PC-9 (cell line): ENCODE measurements at regions not wholly inside any gene's neighbourhood (a gene's known extent, or its start where the extent isn't known, plus 50 kb on each side); places are given as distances from the start of the nearest gene placed in this dataset.

Experiments used
- BruUV-seq: library from RNA; stranded (reverse); fragments of 400-500 nt; replicated peaks from 2 replicates; lab custom pipeline; 2021; lab: Mats Ljungman, UMichigan
- CTCF ChIA-PET: fragments of 300-600 bp; sonication (Branson Sonifier 250); formaldehyde crosslinking; loops from one replicate; lab custom pipeline; 2022; ENCODE audit warnings: antibody characterized with exemption; lab: Charles Lee
- POLR2A ChIA-PET: fragments of 300-600 bp; sonication (Branson Sonifier 250); formaldehyde crosslinking; loops from one replicate; lab custom pipeline; 2022; ENCODE audit warnings: antibody characterized with exemption; ENCODE audit not compliant: unreplicated experiment; lab: Charles Lee
- DNase-seq, 2 experiments: peaks; one replicate each; pipeline versions ENCODE4 v3.0.0 to v3.0.0-alpha.2; 2015 to 2022; ENCODE audit warnings: mixed read lengths in 1 of 2
- H2AFZ ChIP-seq: fragments of 200-600 bp; sonication (generic); 2 replicates; pipeline ENCODE4 v1.8.1; 2017; ENCODE audit warnings: antibody characterized with exemption
- H3F3A ChIP-seq: fragments of 200-600 bp; sonication (generic); 2 replicates; pipeline ENCODE4 v1.8.1; 2017; ENCODE audit warnings: antibody characterized with exemption, mild to moderate bottlenecking, low read depth; ENCODE audit not compliant: insufficient read depth
- H3K27ac ChIP-seq: fragments of 200-600 bp; sonication (generic); 2 replicates; pipeline ENCODE4 v1.6.1; 2016; ENCODE audit warnings: mixed run types
- H3K27me3 ChIP-seq: fragments of 200-600 bp; sonication (generic); 2 replicates; pipeline ENCODE4 v1.6.1; 2016; ENCODE audit warnings: low read depth, mixed run types; ENCODE audit not compliant: insufficient read depth
- H3K36me3 ChIP-seq: fragments of 200-600 bp; sonication (generic); 2 replicates; pipeline ENCODE4 v1.6.1; 2016; ENCODE audit warnings: low read depth, mixed run types
- H3K4me1 ChIP-seq: fragments of 200-600 bp; sonication (generic); replicated peaks from 2 replicates; pipeline ENCODE4 v1.6.1; 2016; ENCODE audit warnings: mixed run types; ENCODE audit not compliant: insufficient read depth
- H3K4me2 ChIP-seq: fragments of 200-600 bp; sonication (generic); 2 replicates; pipeline ENCODE4 v1.6.1; 2017; ENCODE audit warnings: mixed run types
- H3K4me3 ChIP-seq: fragments of 200-600 bp; sonication (generic); 2 replicates; pipeline ENCODE4 v1.6.1; 2016; ENCODE audit warnings: mixed run types
- H3K79me2 ChIP-seq: fragments of 200-600 bp; sonication (generic); 2 replicates; pipeline ENCODE4 v1.6.1; 2017; ENCODE audit warnings: low read depth, mixed run types
- H3K9me2 ChIP-seq: fragments of 200-600 bp; sonication (generic); 2 replicates; pipeline ENCODE4 v1.8.1; 2017; ENCODE audit warnings: mild to moderate bottlenecking; ENCODE audit not compliant: insufficient read depth
- H3K9me3 ChIP-seq: fragments of 200-600 bp; sonication (generic); 2 replicates; pipeline ENCODE4 v1.8.1; 2016; ENCODE audit warnings: low read depth; ENCODE audit not compliant: insufficient read depth
- H4K20me1 ChIP-seq: fragments of 200-600 bp; sonication (generic); 2 replicates; pipeline ENCODE4 v1.8.1; 2017; ENCODE audit not compliant: insufficient read depth
- EZH2 ChIP-seq: fragments of 200-600 bp; sonication (generic); IDR thresholded peaks from 2 replicates; pipeline ENCODE4 v1.8.0; 2017; ENCODE audit warnings: antibody characterized with exemption, low read depth
- intact Hi-C: fragments of 100-400 bp; cut with micrococcal nuclease; formaldehyde crosslinking; loops from one replicate; pipeline ENCODE4 v1.10.0; 2022; ENCODE audit not compliant: unreplicated experiment
- TF ChIP-seq, protein P1 (sequence below): fragments of 200-600 bp; sonication (generic); conservative IDR thresholded peaks from 2 replicates; pipeline ENCODE4 v1.6.1; 2017; ENCODE audit warnings: mixed run types, antibody characterized with exemption, mild to moderate bottlenecking, moderate library complexity

DNA sequence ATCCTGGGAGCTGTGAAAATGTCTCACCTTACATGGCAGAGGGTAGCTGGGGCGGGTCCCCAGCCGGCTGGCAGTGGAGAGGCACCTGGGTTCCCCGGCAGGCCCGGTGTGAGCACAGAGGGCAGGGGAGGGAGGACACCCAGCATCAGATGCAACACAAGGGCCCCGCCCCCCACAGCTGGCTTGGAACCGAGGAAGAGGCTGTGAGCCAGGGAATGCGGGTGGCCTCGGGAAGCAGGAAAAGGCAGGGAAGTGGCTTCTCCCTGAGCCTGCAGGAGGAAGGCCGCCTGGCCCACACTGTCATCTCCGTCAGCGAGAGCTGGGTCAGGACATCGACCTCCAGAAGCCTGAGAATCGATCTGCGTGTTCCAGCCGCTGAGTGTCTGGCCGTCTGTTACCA lies 87.3 kb downstream of the SIK1 start:
- Histone ChIP-seq H3K4me1 (peaks cover 33% of the 10 kb centered on the region), H3K79me2 (no peaks in the 10 kb centered on the region), H3K27ac (no peak overlapping the region), H4K20me1 (no peaks in the 10 kb centered on the region), H2AFZ (no peak overlapping the region), H3K4me3 (no peak overlapping the region), H3K27me3 (no peaks in the 10 kb centered on the region), H3K4me2 (no peak overlapping the region), H3K36me3 (no peaks in the 10 kb centered on the region), H3K9me2 (no peaks in the 10 kb centered on the region), H3K9me3 (no peaks in the 10 kb centered on the region), H3F3A (peaks cover 12% of the 10 kb centered on the region; the same call in 1 of the 2 replicates)
- intact Hi-C loops, result loop anchor here (10.0 kb wide), 1 partner anchor 305 kb away; no protein-coding TSS in a partner anchor
- DNase-seq, result no peak
- CTCF ChIA-PET, result no interaction called here
- TF ChIP-seq, protein P1, sequence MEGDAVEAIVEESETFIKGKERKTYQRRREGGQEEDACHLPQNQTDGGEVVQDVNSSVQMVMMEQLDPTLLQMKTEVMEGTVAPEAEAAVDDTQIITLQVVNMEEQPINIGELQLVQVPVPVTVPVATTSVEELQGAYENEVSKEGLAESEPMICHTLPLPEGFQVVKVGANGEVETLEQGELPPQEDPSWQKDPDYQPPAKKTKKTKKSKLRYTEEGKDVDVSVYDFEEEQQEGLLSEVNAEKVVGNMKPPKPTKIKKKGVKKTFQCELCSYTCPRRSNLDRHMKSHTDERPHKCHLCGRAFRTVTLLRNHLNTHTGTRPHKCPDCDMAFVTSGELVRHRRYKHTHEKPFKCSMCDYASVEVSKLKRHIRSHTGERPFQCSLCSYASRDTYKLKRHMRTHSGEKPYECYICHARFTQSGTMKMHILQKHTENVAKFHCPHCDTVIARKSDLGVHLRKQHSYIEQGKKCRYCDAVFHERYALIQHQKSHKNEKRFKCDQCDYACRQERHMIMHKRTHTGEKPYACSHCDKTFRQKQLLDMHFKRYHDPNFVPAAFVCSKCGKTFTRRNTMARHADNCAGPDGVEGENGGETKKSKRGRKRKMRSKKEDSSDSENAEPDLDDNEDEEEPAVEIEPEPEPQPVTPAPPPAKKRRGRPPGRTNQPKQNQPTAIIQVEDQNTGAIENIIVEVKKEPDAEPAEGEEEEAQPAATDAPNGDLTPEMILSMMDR, result no peak
- TF ChIP-seq EZH2, result no peak
- POLR2A ChIA-PET, result no interaction called here
- BruUV-seq, result no TSS peak

DNA sequence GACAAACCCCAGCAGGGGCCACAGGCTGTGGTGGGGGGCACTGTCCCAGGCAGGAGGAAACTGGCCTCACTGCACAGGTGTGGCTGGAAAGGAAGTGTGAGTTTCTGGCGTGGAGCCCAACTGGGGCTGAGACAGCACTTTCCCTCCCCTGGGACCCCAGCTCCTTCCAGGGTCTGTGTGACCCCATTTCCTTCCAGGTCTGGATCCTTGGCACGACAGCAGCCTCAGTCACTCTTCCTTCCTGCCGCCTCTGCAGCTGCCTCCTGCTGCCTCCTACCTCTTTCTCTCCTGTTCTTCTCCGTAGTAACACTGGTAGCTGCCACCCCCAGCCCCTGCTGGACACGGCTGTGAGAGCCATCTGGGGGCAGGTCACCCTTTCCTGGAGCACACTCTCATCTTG lies 88.0 kb downstream of the SIK1 start:
- TF ChIP-seq, protein P1, result no peak
- no peak for TF ChIP-seq EZH2
- no peak for DNase-seq
- H3K9me2 ChIP-seq, result no peaks in the 10 kb centered on the region
- H3K4me3 ChIP-seq, result no peak overlapping the region
- POLR2A ChIA-PET, result no interaction called here
- H3K36me3 ChIP-seq, result no peaks in the 10 kb centered on the region
- CTCF ChIA-PET, result no interaction called here
- no peaks in the 10 kb centered on the region for H3K9me3 ChIP-seq
- H3K79me2 ChIP-seq, result no peaks in the 10 kb centered on the region
- H3K4me2 ChIP-seq, result no peak overlapping the region
- no peak overlapping the region for H2AFZ ChIP-seq
- no peaks in the 10 kb centered on the region for H3K27me3 ChIP-seq
- intact Hi-C loops, result loop anchor here (10.0 kb wide), 1 partner anchor 306 kb away; no protein-coding TSS in a partner anchor
- H3K27ac ChIP-seq, result no peak overlapping the region
- peaks cover 16% of the 10 kb centered on the region; the same call in 1 of the 2 replicates for H3F3A ChIP-seq
- BruUV-seq, result no TSS peak
- H3K4me1 ChIP-seq, result peaks cover 38% of the 10 kb centered on the region
- H4K20me1 ChIP-seq, result no peaks in the 10 kb centered on the region

DNA sequence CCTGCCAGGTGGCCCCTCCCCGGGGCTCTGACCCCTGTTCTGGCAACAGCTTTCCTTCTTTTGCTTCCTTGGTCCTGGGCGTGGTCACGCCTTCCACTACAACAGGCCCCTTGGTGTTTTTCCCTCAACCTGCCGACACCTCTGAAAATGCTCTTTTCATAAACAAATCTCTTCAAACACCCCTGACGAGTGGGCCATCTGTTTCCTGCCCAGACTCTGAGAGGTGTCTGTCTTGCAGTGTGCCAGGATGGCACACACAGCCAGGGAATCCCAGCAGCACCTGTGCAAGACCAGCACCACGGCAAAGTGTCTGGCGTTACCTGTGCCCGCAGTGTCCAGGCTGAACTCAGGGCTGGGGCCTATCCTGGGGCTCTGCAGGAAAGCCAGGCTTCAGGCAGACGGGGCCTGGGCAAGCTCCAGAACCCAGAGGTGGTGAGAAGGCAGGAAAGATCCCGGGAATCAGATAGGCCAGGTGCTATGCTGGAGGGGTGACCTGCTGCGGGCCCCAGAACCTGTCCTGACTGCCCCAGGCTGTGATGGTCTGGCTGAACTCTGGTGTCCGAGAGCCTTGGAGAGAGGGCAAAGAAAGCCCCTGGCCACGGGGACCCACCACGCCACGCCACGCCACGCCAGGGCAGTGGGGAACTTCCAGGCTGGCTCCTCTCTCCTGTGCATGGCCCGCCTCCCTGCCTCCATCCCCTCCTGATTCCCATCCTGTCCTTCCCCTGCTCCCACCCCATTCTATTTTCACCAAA lies 88.9 kb downstream of the SIK1 start:
- no peaks in the 10 kb centered on the region for H4K20me1 ChIP-seq
- ChIA-PET CTCF (no interaction called here), POLR2A (no interaction called here)
- H3K9me2 ChIP-seq, result no peaks in the 10 kb centered on the region
- H2AFZ ChIP-seq, result no peak overlapping the region
- H3K9me3 ChIP-seq, result no peaks in the 10 kb centered on the region
- H3F3A ChIP-seq, result peaks cover 21% of the 10 kb centered on the region; the same call in 1 of the 2 replicates
- H3K4me1 ChIP-seq, result peaks cover 38% of the 10 kb centered on the region
- TF ChIP-seq, protein P1, result no peak
- TF ChIP-seq EZH2, result no peak
- no peaks in the 10 kb centered on the region for H3K27me3 ChIP-seq
- no peak overlapping the region for H3K27ac ChIP-seq
- H3K4me2 ChIP-seq, result no peak overlapping the region
- H3K36me3 ChIP-seq, result no peaks in the 10 kb centered on the region
- H3K79me2 ChIP-seq, result no peaks in the 10 kb centered on the region
- BruUV-seq, result no TSS peak
- intact Hi-C loops, result loop anchor here (10.0 kb wide), 1 partner anchor 307 kb away; no protein-coding TSS in a partner anchor
- H3K4me3 ChIP-seq, result no peak overlapping the region
- DNase-seq, result no peak
